CD4-positive, CD25-positive, alpha-beta regulatory T cell (primary cell): ENCODE measurements at regions not wholly inside any gene's neighbourhood (a gene's known extent, or its start where the extent isn't known, plus 50 kb on each side); places are given as distances from the start of the nearest gene placed in this dataset.

Source experiments
- ATAC-seq, 2 donors: fragments of 150-1000 bp; cut with Tn5 transposase; one replicate each; pipeline ENCODE4 v1.10.0; 2021; ENCODE audit warnings: low read depth in 2 of 2, moderate number of reproducible peaks in 2 of 2, moderate library complexity in 1 of 2
- DNase-seq, 3 donors: peaks; one replicate each; pipeline versions ENCODE4 v3.0.0 to v3.0.0-alpha.2; 2012 to 2022; ENCODE audit warnings: mixed read lengths in 1 of 3
- H3K27ac ChIP-seq: one replicate; pipeline ENCODE4 v1.7.0; 2013; ENCODE audit warnings: mild to moderate bottlenecking, low read length; ENCODE audit not compliant: insufficient read depth, poor library complexity, severe bottlenecking
- H3K27me3 ChIP-seq: one replicate; pipeline ENCODE4 v1.7.0; 2013; ENCODE audit warnings: low read length; ENCODE audit not compliant: control insufficient read depth, insufficient read depth
- H3K36me3 ChIP-seq: one replicate; pipeline ENCODE4 v1.7.0; 2013; ENCODE audit warnings: mild to moderate bottlenecking, low read length, moderate library complexity; ENCODE audit not compliant: control insufficient read depth, insufficient read depth
- H3K4me1 ChIP-seq: 2 replicates; pipeline ENCODE4 v1.7.0; 2013; ENCODE audit warnings: mild to moderate bottlenecking, low read length; ENCODE audit not compliant: insufficient read depth, control insufficient read depth, poor library complexity, severe bottlenecking
- H3K4me3 ChIP-seq: one replicate; pipeline ENCODE4 v1.7.0; 2013; ENCODE audit warnings: low read depth, mild to moderate bottlenecking, low read length, moderate library complexity
- H3K9me3 ChIP-seq, 2 experiments: 1 replicate in 1 of 2; 2 replicates in 1 of 2; pipeline ENCODE4 v1.7.0; 2013; ENCODE audit warnings: low read length in 2 of 2, mild to moderate bottlenecking in 1 of 2, moderate library complexity in 1 of 2; ENCODE audit not compliant: control insufficient read depth in 2 of 2
- H3K27ac Mint-ChIP-seq, 3 donors: one replicate each; pipeline ENCODE4 v1.8.0; 2020 to 2022; ENCODE audit warnings: mild to moderate bottlenecking in 3 of 3, mixed read lengths in 3 of 3, moderate library complexity in 2 of 3
- H3K27me3 Mint-ChIP-seq: one replicate; pipeline ENCODE4 v1.8.0; 2022; ENCODE audit warnings: mild to moderate bottlenecking, mixed read lengths
- H3K36me3 Mint-ChIP-seq: one replicate; pipeline ENCODE4 v1.8.0; 2020; ENCODE audit warnings: mixed read lengths
- H3K4me1 Mint-ChIP-seq, 4 donors: one replicate each; pipeline ENCODE4 v1.8.0; 2020 to 2022; ENCODE audit warnings: mixed read lengths in 4 of 4, mild to moderate bottlenecking in 1 of 4
- H3K4me3 Mint-ChIP-seq, 4 donors: one replicate each; pipeline ENCODE4 v1.8.0; 2020 to 2022; ENCODE audit warnings: mild to moderate bottlenecking in 4 of 4, mixed read lengths in 4 of 4, moderate library complexity in 3 of 4
- H3K9me3 Mint-ChIP-seq, 7 donors: one replicate each; pipeline ENCODE4 v1.8.0; 2020 to 2022; ENCODE audit warnings: mixed read lengths in 7 of 7, mild to moderate bottlenecking in 3 of 7, moderate library complexity in 2 of 7

DNA sequence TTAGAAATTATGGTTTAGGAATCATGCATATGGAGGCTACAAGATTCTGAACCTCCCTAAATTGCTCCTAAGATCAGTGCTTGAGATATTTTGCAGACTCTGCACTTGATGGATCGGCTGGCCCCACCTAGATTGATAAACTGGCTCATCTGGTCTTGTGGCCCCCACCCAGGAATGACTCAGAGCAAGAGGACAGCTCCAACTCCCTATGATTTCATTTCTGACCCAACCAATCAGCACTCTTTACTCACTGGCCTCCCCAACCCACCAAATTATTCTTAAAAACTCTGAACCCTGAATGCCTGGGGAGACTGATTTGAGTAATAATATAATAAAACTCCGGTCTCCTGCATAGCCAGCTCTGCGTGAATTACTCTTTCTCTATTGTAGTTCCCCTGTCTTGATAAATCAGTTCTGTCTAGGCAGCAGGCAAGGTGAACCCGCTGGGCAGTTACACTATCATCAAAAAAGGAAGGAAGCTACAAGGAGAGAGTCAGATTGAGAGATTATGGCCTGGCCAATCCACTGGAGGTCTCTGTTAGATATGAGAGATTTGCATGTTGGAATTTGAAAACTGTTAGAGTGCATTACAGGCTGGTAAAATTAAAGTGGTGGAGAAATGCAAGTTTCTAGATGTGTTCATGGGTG, 245.8 kb downstream of the CSNK2A3 start:
- no peaks in the 10 kb centered on the region for H3K4me1 ChIP-seq
- Mint-ChIP-seq H3K27me3 (peaks cover 13% of the 10 kb centered on the region), H3K4me1 (peaks cover 0 to 3% (median 0%) of the 10 kb centered on the region in 4 donors), H3K36me3 (no peaks in the 10 kb centered on the region), H3K27ac (no peak overlapping the region), H3K4me3 (no peak overlapping the region), H3K9me3 (peaks cover 0 to 4% (median 0%) of the 10 kb centered on the region in 7 donors)
- H3K27me3 ChIP-seq = no peaks in the 10 kb centered on the region
- ATAC-seq (no peak), DNase-seq (no peak)
- H3K36me3 ChIP-seq = no peaks in the 10 kb centered on the region
- H3K27ac ChIP-seq = no peak overlapping the region
- peaks cover 0 to 5% of the 10 kb centered on the region in 2 experiments for H3K9me3 ChIP-seq
- H3K4me3 ChIP-seq = no peak overlapping the region

DNA sequence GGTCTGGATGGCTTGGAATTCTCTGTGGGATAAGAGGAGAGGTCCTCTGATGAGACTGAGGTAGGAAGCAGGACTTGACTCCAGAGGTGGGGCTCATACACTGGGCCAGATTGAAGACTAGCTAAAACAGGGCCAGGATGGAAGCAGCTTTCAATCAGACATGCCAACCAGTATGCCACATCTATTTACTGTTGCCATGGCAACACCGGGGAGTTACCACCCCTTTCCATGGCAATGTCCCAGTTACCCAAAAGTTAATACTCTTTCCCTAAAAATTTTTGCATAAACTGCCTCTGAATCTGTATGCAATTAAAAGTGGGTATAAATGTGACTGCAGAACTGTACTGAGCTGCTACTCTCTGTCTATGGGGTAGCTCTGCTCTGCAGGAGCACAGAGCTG, 247.5 kb upstream of the ZBED5 start:
- ATAC-seq (no peak), DNase-seq (no peak)
- peaks cover 10% of the 10 kb centered on the region for H3K27me3 Mint-ChIP-seq
- Histone ChIP-seq H3K9me3 (peaks cover 0 to 5% of the 10 kb centered on the region in 2 experiments), H3K27me3 (no peaks in the 10 kb centered on the region), H3K4me1 (no peaks in the 10 kb centered on the region), H3K4me3 (no peak overlapping the region), H3K27ac (no peak overlapping the region), H3K36me3 (no peaks in the 10 kb centered on the region)
- H3K4me3 Mint-ChIP-seq = no peak overlapping the region
- no peaks in the 10 kb centered on the region for H3K36me3 Mint-ChIP-seq
- peaks cover 0 to 3% (median 0%) of the 10 kb centered on the region in 4 donors for H3K4me1 Mint-ChIP-seq
- H3K27ac Mint-ChIP-seq = no peak overlapping the region
- peaks cover 0 to 4% (median 0%) of the 10 kb centered on the region in 7 donors for H3K9me3 Mint-ChIP-seq

- no peaks in the 10 kb centered on the region for H3K36me3 Mint-ChIP-seq
- peaks cover 15% of the 10 kb centered on the region for H3K27me3 Mint-ChIP-seq
- Histone ChIP-seq H3K4me3 (no peak overlapping the region), H3K27me3 (peaks cover 2% of the 10 kb centered on the region), H3K36me3 (no peaks in the 10 kb centered on the region), H3K4me1 (no peaks in the 10 kb centered on the region), H3K9me3 (peaks cover 0 to 5% of the 10 kb centered on the region in 2 experiments), H3K27ac (no peak overlapping the region)
- no peaks in the 10 kb centered on the region for H3K4me1 Mint-ChIP-seq
- ATAC-seq (no peak), DNase-seq (no peak)
- H3K9me3 Mint-ChIP-seq = peaks cover 0 to 10% (median 3%) of the 10 kb centered on the region in 7 donors
- no peak overlapping the region for H3K27ac Mint-ChIP-seq
- H3K4me3 Mint-ChIP-seq = no peak overlapping the region
These were observed 238.2 kb upstream of the ZBED5 start for GRCh38 chr11:11095831-11096723.

GRCh38 chr11:11090495-11090894, 232.6 kb upstream of the ZBED5 start:
- Histone ChIP-seq H3K27me3 (peaks cover 2% of the 10 kb centered on the region), H3K27ac (no peak overlapping the region), H3K4me1 (no peaks in the 10 kb centered on the region), H3K4me3 (no peak overlapping the region), H3K36me3 (no peaks in the 10 kb centered on the region), H3K9me3 (peaks cover 0 to 6% of the 10 kb centered on the region in 2 experiments)
- no peak for DNase-seq
- Mint-ChIP-seq H3K9me3 (peaks cover 0 to 12% (median 1%) of the 10 kb centered on the region in 7 donors), H3K36me3 (no peaks in the 10 kb centered on the region), H3K27me3 (no peaks in the 10 kb centered on the region), H3K27ac (no peak overlapping the region), H3K4me3 (no peak overlapping the region), H3K4me1 (no peaks in the 10 kb centered on the region)
- no peak for ATAC-seq

- Histone ChIP-seq H3K36me3 (no peaks in the 10 kb centered on the region), H3K9me3 (peaks cover 0 to 6% of the 10 kb centered on the region in 2 experiments), H3K4me3 (no peak overlapping the region), H3K27me3 (peaks cover 2% of the 10 kb centered on the region), H3K4me1 (no peaks in the 10 kb centered on the region), H3K27ac (no peak overlapping the region)
- ATAC-seq (no peak), DNase-seq (no peak)
- H3K4me1 Mint-ChIP-seq = no peaks in the 10 kb centered on the region
- no peaks in the 10 kb centered on the region for H3K27me3 Mint-ChIP-seq
- H3K9me3 Mint-ChIP-seq = peaks cover 0 to 12% (median 1%) of the 10 kb centered on the region in 7 donors
- H3K36me3 Mint-ChIP-seq = no peaks in the 10 kb centered on the region
- H3K4me3 Mint-ChIP-seq = no peak overlapping the region
- H3K27ac Mint-ChIP-seq = no peak overlapping the region
These were observed 232.0 kb upstream of the ZBED5 start for GRCh38 chr11:11089805-11090204.

DNA sequence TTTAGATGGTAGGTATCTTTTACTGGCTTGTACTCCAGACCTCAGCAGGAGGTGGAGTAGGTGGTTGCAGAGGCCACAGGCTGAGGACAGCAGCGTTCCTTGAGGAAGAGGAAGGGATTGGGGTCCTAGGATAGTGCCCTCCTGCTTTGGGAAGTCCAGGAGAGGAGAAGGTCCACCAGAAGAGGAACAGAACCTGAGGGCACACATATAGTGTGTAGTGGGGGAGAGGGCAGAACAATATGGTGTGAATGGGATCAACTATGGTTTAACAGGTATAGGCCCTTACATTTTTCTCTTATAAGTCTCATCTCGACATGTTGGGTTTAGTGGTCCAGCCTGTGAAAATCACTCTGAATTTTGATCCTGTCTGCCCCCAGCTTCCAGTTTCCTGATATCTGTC, 229.1 kb upstream of the ZBED5 start:
- Mint-ChIP-seq H3K9me3 (peaks cover 0 to 11% (median 1%) of the 10 kb centered on the region in 7 donors), H3K4me3 (no peak overlapping the region), H3K27ac (peak overlapping the region in 1 of 3 donors; percentile 48), H3K4me1 (no peaks in the 10 kb centered on the region), H3K27me3 (peaks cover 7% of the 10 kb centered on the region), H3K36me3 (no peaks in the 10 kb centered on the region)
- H3K27me3 ChIP-seq = peaks cover 2% of the 10 kb centered on the region
- no peak for ATAC-seq
- no peak for DNase-seq
- no peak overlapping the region for H3K4me3 ChIP-seq
- peaks cover 0 to 6% of the 10 kb centered on the region in 2 experiments for H3K9me3 ChIP-seq
- H3K36me3 ChIP-seq = no peaks in the 10 kb centered on the region
- H3K4me1 ChIP-seq = no peaks in the 10 kb centered on the region
- H3K27ac ChIP-seq = no peak overlapping the region

GRCh38 chr11:11085580-11085979, 227.7 kb upstream of the ZBED5 start:
- H3K9me3 ChIP-seq = no peaks in the 10 kb centered on the region
- Mint-ChIP-seq H3K4me1 (no peaks in the 10 kb centered on the region), H3K4me3 (no peak overlapping the region), H3K36me3 (no peaks in the 10 kb centered on the region), H3K27ac (no peak overlapping the region), H3K9me3 (no peaks in the 10 kb centered on the region), H3K27me3 (peaks cover 10% of the 10 kb centered on the region)
- no peaks in the 10 kb centered on the region for H3K27me3 ChIP-seq
- no peak overlapping the region for H3K27ac ChIP-seq
- H3K4me3 ChIP-seq = no peak overlapping the region
- no peaks in the 10 kb centered on the region for H3K36me3 ChIP-seq
- no peak for DNase-seq
- no peak for ATAC-seq
- H3K4me1 ChIP-seq = no peaks in the 10 kb centered on the region
